22Rv1 (cell line): ENCODE measurements at regions not wholly inside any gene's neighbourhood (a gene's known extent, or its start where the extent isn't known, plus 50 kb on each side); places are given as distances from the start of the nearest gene placed in this dataset.

ENCODE experiments used
- ZFX ChIP-seq: fragments of 450-650 bp; IDR thresholded peaks from 2 replicates; pipeline ENCODE4 v1.6.1; 2017; ENCODE audit warnings: antibody characterized with exemption, borderline replicate concordance
- TF ChIP-seq, protein P1 (sequence below): fragments of 450-650 bp; IDR thresholded peaks from 2 replicates; pipeline ENCODE4 v1.5.1; 2017; ENCODE audit warnings: mild to moderate bottlenecking

- TF ChIP-seq, protein P1, sequence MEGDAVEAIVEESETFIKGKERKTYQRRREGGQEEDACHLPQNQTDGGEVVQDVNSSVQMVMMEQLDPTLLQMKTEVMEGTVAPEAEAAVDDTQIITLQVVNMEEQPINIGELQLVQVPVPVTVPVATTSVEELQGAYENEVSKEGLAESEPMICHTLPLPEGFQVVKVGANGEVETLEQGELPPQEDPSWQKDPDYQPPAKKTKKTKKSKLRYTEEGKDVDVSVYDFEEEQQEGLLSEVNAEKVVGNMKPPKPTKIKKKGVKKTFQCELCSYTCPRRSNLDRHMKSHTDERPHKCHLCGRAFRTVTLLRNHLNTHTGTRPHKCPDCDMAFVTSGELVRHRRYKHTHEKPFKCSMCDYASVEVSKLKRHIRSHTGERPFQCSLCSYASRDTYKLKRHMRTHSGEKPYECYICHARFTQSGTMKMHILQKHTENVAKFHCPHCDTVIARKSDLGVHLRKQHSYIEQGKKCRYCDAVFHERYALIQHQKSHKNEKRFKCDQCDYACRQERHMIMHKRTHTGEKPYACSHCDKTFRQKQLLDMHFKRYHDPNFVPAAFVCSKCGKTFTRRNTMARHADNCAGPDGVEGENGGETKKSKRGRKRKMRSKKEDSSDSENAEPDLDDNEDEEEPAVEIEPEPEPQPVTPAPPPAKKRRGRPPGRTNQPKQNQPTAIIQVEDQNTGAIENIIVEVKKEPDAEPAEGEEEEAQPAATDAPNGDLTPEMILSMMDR: no peak
- TF ChIP-seq ZFX: no peak
Observed at GRCh38 chr11:42145311-42145710, 685.9 kb upstream of the LRRC4C start.
